ENCODE measurements at regions not wholly inside any gene's neighbourhood (a gene's known extent, or its start where the extent isn't known, plus 50 kb on each side); places are given as distances from the start of the nearest gene placed in this dataset.

DNA sequence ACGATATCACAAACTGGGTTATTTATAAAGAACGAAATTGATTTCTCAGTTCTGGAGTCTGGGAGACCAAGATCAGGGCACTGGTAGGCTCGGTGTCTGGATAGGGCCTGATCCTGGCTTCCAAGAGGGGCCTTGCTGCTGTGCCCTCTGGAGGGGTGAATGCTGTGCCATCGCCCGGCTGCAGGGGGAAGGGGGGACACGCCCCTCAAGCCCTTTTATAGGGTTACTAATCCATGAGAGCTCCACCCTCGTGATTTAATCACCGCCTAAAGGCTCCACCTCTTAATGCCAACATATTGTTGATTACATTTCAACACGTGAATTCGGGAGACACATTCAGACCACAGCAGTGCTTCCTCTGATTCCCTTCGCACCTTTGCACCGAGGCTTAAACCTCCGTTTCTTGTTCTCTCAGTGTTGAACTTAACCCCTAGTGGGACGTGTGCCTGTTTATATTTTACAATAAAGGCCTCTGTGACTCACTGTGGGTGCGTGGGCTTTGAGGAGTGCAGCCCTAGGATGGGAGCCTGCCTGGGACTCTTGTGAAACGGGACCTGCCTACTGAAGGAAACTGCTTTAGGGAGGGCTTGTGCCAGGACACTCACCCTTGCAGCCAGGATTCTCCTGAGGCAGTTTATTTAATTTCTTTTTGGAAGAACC lies 52.4 kb upstream of the SPATA13 start:
- no peaks in the 10 kb centered on the region for H3K36me3 Mint-ChIP-seq
- no peak overlapping the region for H3K4me3 ChIP-seq (ENCODE audit: low read length)
- intact Hi-C loops (cut with micrococcal nuclease) = no loop called here
- H3K27ac Mint-ChIP-seq = no peak overlapping the region
- no peak overlapping the region for H3K4me3 Mint-ChIP-seq
- DNase-seq (no peak), ATAC-seq (no peak)
- peaks cover 0 to 49% (median 0%) of the 10 kb centered on the region in 5 donors for H3K27me3 Mint-ChIP-seq
- no peak overlapping the region for H3K27ac ChIP-seq (ENCODE audit: low read depth, low read length)
- no peaks in the 10 kb centered on the region for H3K27me3 ChIP-seq (ENCODE audit: control insufficient read depth in 2 of 2, insufficient read depth in 2 of 2, low read length in 2 of 2)
- CTCF ChIA-PET = no interaction called here
- H3K36me3 ChIP-seq (ENCODE audit: control insufficient read depth in 2 of 3, insufficient read depth in 3 of 3, low read length in 3 of 3) = no peaks in the 10 kb centered on the region
- no peaks in the 10 kb centered on the region for H3K4me1 ChIP-seq (ENCODE audit: control insufficient read depth in 2 of 2, insufficient read depth in 2 of 2, low read length in 2 of 2)
- POLR2A ChIA-PET = no interaction called here
- H3K9me3 Mint-ChIP-seq = peaks cover 0 to 3% (median 0%) of the 10 kb centered on the region in 11 donors
- H3K4me1 Mint-ChIP-seq = no peaks in the 10 kb centered on the region
- H3K9me3 ChIP-seq (ENCODE audit: control insufficient read depth in 2 of 3, low read length in 3 of 3) = no peaks in the 10 kb centered on the region

DNA sequence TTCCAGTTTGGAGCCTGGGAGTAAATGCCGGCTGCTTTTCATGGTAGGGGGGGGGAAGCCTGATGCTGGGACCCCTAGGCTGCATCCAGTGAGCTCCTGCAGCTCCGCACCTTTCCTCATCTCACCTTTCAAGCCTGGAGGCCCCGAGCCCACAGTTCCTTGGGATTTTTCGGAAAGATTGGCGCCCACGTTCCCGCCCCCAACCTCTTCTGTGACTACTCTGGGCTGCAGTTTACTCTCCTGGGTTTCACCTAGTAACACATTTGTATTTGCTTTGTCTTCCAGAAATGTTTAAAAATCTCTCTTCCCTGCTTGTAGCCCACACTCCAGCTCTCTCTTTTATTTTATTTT lies 51.9 kb upstream of the SPATA13 start:
- H3K4me1 Mint-ChIP-seq = no peaks in the 10 kb centered on the region
- Histone ChIP-seq H3K36me3 (ENCODE audit: control insufficient read depth in 2 of 3, insufficient read depth in 3 of 3, low read length in 3 of 3) (no peaks in the 10 kb centered on the region), H3K4me3 (ENCODE audit: low read length) (no peak overlapping the region), H3K27ac (ENCODE audit: low read depth, low read length) (no peak overlapping the region), H3K9me3 (ENCODE audit: control insufficient read depth in 2 of 3, low read length in 3 of 3) (no peaks in the 10 kb centered on the region), H3K27me3 (ENCODE audit: control insufficient read depth in 2 of 2, insufficient read depth in 2 of 2, low read length in 2 of 2) (no peaks in the 10 kb centered on the region), H3K4me1 (ENCODE audit: control insufficient read depth in 2 of 2, insufficient read depth in 2 of 2, low read length in 2 of 2) (no peaks in the 10 kb centered on the region)
- no peaks in the 10 kb centered on the region for H3K36me3 Mint-ChIP-seq
- no peak for ATAC-seq
- no peak overlapping the region for H3K4me3 Mint-ChIP-seq
- intact Hi-C loops (cut with micrococcal nuclease) = no loop called here
- POLR2A ChIA-PET = no interaction called here
- CTCF ChIA-PET = no interaction called here
- peaks cover 0 to 46% (median 0%) of the 10 kb centered on the region in 5 donors for H3K27me3 Mint-ChIP-seq
- no peak overlapping the region for H3K27ac Mint-ChIP-seq
- H3K9me3 Mint-ChIP-seq = peaks cover 0 to 3% (median 0%) of the 10 kb centered on the region in 11 donors
- DNase-seq = no peak

DNA sequence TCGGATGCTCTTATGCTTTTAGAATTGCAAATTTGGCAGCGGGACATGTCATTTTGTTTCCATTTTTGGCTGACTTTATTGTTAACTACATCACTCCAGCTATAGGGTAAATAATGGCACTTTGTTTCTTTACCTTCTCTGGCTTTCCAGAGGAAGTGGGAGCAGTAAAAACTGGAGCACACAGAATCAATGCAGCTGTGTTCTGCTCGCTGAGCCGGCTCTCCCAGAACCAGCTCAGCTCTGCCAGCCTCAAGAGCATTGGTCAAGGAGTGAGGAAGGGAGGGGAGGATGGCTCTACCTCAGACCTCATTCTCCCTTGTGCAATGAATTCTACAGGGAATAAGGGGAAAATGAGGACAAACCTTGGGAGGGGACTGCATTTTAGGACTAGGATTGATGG lies 50.5 kb upstream of the SPATA13 start:
- H3K36me3 ChIP-seq (ENCODE audit: control insufficient read depth in 2 of 3, insufficient read depth in 3 of 3, low read length in 3 of 3) = no peaks in the 10 kb centered on the region
- no peak for DNase-seq
- no peak overlapping the region for H3K4me3 ChIP-seq (ENCODE audit: low read length)
- Mint-ChIP-seq H3K4me3 (no peak overlapping the region), H3K27ac (no peak overlapping the region), H3K36me3 (no peaks in the 10 kb centered on the region), H3K4me1 (no peaks in the 10 kb centered on the region), H3K27me3 (peaks cover 0 to 46% (median 4%) of the 10 kb centered on the region in 5 donors), H3K9me3 (peaks cover 0 to 3% (median 0%) of the 10 kb centered on the region in 11 donors)
- POLR2A ChIA-PET = no interaction called here
- no peak for ATAC-seq
- H3K4me1 ChIP-seq (ENCODE audit: control insufficient read depth in 2 of 2, insufficient read depth in 2 of 2, low read length in 2 of 2) = no peaks in the 10 kb centered on the region
- H3K9me3 ChIP-seq (ENCODE audit: control insufficient read depth in 2 of 3, low read length in 3 of 3) = no peaks in the 10 kb centered on the region
- no peak overlapping the region for H3K27ac ChIP-seq (ENCODE audit: low read depth, low read length)
- H3K27me3 ChIP-seq (ENCODE audit: control insufficient read depth in 2 of 2, insufficient read depth in 2 of 2, low read length in 2 of 2) = no peaks in the 10 kb centered on the region
- CTCF ChIA-PET = no interaction called here
- intact Hi-C loops (cut with micrococcal nuclease) = no loop called here
